Astrocyte (in vitro differentiated cells and primary cell): ENCODE measurements at regions not wholly inside any gene's neighbourhood (a gene's known extent, or its start where the extent isn't known, plus 50 kb on each side); places are given as distances from the start of the nearest gene placed in this dataset.

Experiments
- CTCF ChIP-seq: IDR thresholded peaks from 2 replicates; pipeline ENCODE4 v1.5.1; 2011; ENCODE audit warnings: low read depth, mild to moderate bottlenecking, inconsistent platforms, low read length, moderate library complexity; ENCODE audit not compliant: insufficient read depth
- EZH2 ChIP-seq: IDR thresholded peaks from 2 replicates; pipeline ENCODE4 v1.6.1; 2012; ENCODE audit warnings: mild to moderate bottlenecking, low read length, inconsistent platforms; ENCODE audit not compliant: insufficient read depth

GRCh38 chr2:107735201-107735600 lies 91.5 kb upstream of the RGPD4 start:
- TF ChIP-seq CTCF: no peak
- no peak for TF ChIP-seq EZH2
